HG03378 (cell line): ENCODE measurements at regions not wholly inside any gene's neighbourhood (a gene's known extent, or its start where the extent isn't known, plus 50 kb on each side); places are given as distances from the start of the nearest gene placed in this dataset.
"Not testable (repeated sequence)": the region's sequence is repeated elsewhere in the genome, so short reads cannot be mapped to it uniquely, and the experiment has no call there.

Source experiments
- ATAC-seq: cut with Tn5 transposase; IDR thresholded peaks from one replicate; pipeline ENCODE4 v1.9.1; 2021; ENCODE audit warnings: mild to moderate bottlenecking, moderate library complexity; ENCODE audit not compliant: unreplicated experiment

DNA sequence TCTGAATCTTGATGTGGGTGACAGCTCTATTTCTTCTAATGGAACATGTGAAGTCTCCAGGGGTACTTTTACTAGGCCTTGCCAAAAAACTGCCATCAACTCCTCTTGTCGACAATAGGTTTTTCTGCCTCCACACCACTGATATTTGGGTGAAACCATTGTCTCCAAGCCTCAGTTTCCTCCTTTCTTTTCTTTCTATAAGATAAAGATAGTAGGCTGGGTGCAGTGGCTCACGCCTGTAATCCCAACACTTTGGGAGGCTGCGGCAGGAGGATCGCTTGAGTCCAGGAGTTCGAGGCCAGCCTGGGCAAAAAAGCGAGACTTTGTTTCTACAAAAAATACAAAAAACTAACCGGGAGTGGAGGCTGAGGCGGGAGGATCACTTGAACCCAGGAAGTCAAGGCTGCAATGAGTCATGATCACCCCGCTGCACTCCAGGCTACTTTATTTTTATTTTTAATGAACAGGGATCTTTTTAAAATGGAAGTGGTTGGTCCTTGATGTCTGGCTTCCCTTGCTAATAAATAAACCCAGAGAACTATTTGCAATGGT lies 159.9 kb upstream of the TNFAIP3 start:
- no peak for ATAC-seq

DNA sequence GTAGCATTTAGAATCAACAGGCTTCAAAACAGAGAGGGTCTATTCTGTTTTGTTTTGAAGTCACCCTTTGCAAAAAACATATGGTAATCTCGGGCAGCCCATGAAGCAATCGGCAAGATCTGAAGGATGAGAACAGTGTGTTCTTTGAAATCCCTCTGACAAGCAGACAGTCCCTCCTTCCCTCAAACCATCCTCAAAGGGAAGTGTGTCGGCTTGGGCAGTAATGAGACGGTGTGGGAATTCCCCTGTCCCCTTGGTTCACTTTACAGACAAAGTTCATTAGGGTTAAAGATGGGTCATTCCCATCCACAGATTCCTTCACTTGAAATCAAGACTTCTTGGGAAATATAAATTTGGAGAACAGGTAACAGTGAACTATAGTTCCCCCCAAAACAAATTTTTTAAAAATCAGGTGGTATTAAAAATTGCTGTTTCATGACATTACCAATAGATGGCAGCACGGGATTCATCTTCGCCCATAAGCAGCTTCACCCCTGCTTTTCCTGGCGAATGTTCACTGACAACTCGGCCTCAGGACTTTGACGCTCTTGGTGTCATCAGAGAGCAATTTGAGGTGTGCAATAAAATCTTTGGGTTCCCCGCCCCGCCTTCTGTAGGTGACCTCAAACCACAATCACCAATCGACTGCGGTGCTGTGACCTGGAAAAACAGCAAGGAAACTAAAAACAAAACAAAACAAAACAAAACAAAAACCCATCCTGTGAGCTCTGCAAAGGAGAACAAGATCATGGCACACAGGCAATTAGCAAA lies 159.3 kb upstream of the TNFAIP3 start:
- peak; percentile 51 for ATAC-seq

DNA sequence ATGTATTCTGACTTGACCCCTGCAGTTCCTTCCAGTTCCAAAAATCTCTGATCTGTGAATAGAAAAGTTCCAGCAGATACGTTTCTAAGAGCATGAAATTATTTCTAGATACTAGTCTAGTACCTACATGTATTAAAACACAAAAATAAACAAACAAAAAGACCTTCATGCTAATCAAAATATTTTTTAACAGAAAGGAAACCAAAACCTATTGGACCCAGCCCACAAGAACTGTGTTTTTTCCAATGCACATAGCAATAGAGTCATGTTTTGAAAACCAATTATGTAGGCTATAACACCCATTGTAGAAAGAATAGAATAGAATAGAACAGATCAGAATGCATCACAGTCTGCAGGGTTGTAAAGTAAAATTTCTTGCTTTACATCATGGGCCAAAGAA lies 158.6 kb upstream of the TNFAIP3 start:
- no peak for ATAC-seq

DNA sequence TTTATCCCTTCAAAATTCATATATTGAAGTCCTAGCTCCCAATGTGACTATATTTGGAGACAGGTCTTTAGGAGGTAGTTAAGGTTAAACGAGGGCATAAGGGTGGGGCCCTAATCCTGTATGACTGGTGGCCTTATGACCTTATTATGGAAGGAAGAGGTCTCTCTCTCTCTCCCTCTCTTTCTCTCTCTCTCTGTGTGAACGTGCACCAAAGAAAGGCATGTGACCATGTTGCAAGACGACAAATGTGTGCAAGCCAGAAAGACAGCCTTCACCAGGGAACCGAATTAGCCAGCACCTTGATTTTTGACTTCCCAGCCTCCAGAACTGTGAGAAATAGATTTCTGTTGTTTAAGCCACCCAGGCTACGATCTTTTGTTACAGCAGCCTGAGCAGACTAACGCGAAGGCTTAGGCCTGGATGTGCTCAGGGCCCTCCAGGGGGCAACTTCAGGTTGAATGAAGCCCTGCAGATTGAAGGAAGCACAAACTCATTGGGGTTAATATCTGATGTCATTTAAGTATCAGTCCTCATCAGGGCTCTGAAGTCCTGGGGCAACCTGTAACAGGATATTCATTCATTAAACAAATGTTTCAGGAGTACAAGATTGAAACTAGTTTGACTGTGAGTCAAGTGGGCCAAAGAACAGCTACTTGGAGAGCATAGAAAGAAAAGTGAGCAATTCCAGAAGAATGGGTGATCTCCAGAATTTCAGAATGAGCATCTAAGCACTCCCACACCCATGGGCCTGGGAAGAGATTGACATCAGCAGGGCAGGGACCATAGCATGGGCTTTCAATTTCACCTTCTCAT lies 157.4 kb upstream of the TNFAIP3 start:
- no peak for ATAC-seq

DNA sequence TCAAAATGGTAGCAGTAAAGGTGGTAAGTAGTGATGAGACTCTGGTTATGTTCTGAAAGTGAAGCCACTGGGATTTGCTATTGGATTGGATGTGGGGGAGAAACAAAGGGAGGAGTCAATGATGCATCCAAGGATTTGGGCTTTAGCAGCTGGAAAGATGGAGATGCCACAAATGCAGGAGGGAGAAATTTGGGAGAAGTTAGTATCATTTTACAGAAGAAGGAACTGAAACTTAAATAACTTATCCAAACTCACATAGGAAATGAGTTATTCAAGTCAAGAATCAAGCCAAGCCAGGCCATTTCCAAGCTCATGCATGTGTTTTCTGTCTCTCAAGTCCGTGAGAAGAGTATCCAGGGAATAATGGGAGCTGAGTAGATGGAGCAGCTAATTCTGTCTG lies 155.1 kb upstream of the TNFAIP3 start:
- ATAC-seq, result no peak

DNA sequence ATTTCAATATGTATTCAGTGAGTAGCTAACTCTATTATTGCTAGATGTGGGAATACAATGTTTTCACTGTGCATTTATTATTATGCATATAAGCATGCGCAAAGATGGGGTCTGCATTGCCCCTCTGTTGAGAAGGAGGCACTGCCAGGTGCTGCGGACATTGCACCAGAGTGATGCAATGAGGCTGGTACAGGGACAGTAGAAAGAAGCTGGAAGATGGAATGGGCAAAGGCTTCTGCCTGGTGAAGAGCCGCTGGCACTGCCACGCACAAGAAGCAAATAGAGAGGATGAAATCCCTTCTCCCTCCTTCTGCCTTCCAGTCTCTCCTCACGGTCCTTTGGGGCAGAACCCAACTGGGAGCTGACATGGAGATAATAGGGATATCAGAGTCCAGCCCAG lies 154.5 kb upstream of the TNFAIP3 start:
- ATAC-seq, result no peak

DNA sequence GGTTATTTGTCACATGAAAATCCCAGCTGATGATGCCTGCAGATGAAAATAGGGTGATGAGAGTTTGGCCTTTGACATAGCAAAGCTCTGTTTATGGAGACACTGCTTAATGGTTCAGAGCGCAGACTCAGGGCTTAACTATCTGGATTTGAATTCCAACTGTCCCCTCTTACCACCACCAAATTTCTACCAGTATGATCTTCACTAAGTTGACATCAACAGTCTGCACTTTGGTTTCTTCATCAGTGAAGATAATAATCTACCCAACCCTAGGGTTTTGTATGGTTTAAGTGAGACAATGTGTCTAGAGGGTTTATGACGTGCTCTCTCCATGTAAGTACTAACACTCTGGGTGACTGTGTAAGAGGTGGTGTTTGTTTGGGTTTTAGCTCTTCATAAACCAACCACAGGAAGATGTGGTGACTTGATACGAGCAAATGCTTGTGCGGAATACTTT lies 151.4 kb upstream of the TNFAIP3 start:
- ATAC-seq, result no peak

DNA sequence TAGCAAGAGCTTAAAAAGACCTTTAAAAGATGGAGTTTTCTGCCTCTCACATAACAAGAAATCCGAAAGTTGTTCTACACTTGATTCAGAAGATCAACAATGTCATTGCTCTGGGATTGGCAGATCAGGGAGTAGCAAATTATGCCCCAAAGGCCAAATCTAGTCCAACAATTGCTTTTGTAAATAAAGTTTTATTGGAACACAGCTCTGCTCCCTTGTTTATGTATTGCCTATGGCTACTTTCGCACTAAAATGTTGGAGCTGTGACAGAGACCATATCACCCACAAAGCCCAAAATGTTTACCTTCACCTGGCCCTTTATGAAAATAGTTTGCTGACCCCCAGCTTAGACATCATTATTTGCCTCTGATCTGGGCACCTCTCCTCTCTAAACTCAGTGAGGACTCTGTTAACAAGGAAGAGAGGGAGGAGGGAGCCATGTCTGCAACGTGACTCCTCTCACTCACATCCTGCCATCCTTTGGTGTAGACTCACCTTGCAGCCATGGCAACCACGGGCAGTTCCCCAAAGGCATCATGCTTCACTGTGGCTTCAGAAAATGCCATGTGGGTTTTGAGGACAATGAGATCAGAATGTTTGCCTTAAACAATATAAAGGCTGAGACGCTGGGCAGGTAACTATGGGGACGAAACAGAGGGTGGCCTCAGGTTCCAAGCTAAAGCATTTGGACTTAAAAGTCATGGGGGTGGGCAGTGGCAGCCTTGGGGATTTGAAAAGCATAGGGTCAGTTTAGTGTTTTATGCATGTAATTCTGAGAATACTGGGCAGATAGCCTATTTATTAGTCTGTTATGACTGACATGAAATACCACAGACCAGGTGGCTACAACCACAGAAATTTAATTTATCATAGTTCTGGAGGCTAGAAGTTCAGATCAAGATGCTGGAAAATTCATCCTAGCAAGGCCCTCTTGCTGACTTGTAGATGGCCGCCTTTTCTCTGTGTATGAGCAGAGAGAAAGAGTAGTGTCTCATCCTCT lies 149.7 kb upstream of the TNFAIP3 start:
- no peak for ATAC-seq

DNA sequence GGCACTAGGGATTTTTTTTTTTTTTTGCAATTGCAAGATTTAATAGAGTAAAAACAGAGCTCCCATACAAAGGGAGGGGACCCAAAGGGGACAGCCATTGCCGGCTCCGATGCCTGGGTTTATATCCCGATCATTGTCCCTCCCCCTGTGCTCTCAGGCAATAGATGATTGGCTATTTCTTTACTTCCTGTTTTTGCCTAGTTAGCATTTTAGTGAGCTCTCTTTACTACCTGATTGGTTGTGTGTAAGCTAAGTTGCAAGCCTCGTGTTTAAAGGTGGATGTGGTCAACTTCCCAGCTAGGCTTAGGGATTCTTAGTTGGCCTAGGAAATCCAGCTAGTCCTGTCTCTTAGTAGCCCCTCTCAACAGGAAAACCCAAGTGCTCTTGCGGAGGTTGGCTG lies 148.2 kb upstream of the TNFAIP3 start:
- ATAC-seq, result not testable (repeated sequence)

DNA sequence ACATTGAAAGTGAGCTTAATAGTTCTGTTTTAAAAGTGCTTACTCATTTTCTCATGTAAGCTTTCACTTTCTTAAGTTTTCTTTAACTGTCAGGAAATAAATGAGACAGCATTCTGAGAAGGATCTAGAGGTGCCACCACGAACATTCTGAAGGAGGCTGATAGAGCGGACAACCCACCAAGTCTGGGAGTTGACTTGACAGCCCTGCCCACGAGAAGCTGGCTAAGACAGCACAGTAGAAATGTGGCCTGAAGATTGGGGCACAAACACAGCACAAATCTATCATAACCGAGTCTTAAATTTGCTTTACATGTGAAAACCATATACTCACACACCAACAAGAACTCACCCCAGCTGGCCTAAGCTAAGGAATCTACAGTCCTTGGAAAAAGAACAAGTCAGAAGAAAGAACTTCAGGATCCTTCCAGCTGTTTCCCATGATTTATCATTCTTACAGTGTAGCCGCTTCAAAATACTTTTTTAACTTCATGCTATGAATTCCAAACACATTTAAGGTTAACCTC lies 144.2 kb upstream of the TNFAIP3 start:
- ATAC-seq, result no peak

DNA sequence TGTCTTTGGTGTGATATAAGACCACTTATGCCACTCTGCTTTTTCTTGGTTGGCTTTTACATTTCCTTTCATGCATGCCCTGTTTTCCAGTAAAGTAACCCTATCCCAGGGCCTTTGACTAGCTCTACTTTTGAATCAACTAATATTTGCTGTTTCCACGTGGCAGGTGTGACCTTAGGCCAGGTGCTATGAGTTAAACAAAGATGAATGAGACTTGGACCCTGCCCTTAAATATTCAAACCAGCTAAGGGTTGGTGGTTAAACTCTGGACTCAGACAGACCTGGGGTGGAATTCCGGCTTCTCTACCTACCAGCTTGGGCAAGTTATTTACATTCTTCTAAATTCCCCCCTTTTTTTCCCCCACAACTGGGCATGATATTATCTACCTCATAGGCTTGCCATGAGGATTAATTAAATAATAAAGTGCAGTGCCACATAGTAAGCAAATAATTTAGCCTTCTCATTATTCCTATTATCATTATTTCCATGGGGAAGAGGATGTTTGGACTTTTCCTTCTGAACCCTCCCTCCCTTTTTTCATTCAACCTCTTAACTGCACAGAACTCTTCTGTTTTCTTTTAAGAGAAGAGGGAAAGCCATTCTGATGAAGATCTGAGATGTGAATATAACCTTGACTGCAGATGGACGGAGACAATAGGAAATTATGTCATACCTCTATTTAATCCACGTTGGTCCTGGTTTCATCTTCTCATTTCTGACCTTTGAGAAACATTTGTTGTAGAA lies 143.6 kb upstream of the TNFAIP3 start:
- no peak for ATAC-seq

DNA sequence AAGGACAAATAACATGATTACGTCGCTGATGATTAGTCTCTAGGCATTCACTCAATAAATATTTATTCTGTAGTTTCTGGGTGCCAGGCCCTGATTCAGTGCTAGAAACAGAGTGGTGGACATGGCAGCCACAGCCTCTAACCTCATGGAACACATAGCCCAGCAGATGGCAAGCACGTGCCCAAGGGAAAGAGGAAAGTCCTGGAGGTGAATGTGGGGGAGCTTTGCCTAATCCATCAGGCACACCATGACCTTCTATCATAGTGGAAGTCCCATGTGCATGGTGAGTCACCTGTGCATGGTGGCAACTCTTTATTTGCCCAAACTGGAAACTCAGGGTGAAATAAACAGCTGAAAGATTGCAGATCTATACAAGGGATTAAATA lies 143.0 kb upstream of the TNFAIP3 start:
- ATAC-seq, result no peak

DNA sequence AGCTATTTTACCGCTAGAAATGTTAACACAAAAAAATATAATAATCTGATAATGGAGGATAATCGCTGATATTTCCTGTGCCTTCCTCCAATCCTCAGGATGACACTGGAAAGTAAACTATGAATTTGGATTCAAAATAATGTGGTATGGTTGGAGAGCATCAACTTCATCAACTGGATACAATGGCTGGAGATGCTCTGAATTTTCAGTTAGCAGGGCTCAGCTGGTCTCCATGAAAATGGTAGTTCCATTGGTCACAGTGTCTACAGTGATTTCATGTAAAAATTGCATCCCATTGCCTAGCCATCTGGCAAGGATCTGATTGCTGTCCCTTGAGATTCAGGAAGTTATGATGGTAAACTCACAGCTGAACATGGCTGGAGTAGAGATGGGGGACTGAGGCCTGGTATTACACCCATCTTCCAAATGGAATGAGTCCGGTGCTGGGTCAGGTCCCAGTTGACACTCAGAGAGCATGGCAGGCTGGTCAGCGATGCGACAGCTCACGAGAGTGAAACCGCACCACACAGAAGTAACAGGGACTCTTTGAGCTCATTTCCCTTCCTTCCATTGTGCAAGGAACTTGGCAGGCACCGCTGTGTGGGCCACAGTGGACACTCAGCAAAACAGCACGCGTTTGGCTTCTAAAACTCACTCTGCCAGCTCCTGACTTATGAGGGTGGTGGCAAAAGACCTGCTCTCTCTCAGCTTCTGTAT lies 142.4 kb upstream of the TNFAIP3 start:
- no peak for ATAC-seq

DNA sequence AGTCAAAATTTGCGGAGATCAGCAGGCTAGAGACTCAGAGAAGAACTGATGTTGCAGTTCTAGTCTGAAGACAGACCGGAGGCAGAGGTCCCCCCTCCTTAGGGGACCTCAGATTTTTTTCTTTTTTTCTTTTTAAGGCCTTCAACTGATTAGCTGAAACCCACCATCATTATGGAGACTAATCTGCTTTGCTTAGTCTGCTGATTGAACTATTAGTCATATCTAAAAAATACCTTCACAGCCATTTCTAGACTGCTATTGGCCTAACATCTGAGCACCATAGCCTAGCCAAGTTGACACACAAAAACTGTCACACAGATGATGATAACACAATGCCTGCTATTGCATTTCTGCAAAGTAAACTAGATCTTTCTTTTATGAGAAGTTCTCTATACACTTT lies 141.1 kb upstream of the TNFAIP3 start:
- no peak for ATAC-seq

DNA sequence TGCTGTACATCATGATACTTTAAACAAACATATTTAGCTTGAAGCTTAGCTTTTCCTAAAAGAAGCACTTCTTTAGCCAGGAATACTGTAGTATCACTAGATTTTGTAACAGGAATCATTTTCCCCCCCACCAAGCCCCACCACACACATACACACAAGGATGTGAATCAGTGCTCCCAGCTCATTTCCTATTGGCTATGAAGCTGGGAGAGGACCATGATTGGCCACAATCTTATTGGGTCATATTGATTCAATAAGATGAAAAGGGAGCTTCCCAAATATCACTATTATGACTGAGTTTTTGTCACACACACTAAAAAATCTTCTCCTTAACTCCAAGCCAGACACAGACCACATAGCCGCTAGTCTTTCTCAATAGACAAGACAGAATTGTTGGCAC lies 140.5 kb upstream of the TNFAIP3 start:
- ATAC-seq, result no peak

DNA sequence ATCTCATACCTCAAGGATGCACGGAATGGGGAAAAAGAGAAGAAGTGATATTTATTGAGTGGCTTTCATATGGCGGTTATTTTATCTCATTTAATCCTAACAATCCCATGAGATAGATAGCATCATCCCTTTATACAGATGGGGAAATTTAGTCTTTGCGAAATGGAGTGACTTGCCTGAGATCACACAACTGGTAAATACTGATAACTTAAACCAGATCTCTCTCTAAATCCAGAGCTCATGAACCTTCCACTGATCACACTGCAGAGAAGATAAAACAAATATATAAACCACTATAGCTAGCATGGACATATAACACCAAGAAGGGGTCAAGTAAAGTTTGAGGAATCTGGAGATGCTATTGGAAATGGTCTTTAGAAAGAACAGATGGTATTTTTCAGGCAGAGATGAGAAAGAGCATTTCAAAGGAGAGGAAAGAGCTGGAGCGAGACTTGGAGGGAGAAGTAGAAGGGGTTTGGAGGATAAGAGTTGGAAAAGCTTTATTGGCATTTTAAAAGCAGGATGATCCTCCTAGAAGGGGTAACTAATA lies 139.8 kb upstream of the TNFAIP3 start:
- no peak for ATAC-seq

DNA sequence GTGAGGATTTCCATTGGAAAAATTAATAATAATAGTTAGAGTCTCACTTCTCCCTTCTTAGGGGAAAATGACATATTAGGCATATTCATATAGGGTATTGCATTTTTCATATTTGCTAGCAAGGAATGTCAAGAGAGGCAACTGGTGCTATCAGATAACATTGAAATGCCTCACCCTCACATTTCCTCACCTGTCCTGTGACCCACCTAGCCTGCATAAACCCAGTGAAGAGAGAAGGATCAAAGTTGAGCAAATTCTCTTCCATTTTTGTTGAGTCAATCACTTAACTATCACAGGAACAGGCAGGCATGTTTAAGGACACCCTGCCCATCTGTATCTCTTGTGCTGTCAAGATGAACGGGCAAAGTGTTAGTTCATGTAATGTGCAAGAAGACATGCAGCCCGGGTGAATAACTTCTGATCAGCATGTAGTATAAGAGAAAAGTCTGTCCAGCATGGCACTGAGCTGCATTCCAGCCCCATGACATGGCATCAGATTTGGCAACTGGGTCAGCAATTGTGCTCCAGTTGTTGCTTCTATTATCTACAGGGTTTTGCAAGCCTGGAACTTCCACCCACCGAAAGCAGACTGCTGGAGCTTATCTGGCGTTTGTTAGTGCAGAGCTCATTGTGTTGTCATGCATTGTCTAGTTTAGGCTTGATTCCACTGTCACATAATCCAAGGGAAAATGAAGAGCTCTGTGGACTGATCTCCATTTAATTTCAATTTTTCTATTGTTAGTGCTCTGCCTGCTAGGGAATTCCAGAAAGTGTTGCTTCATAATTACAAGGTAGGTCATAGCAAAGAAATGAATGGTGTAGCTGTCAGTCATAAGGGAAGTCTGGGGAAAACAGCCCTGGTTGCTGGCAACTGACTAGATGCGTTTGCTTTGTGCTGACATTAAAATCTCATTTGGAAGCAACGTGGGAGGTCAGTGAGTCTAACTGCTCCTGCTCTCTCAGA lies 138.4 kb upstream of the TNFAIP3 start:
- ATAC-seq, result no peak
